D721Med (cell line): ENCODE measurements at regions not wholly inside any gene's neighbourhood (a gene's known extent, or its start where the extent isn't known, plus 50 kb on each side); places are given as distances from the start of the nearest gene placed in this dataset.

Experiments used
- DNase-seq: peaks from one replicate; pipeline ENCODE4 v3.0.0; 2011; ENCODE audit warnings: low spot score; ENCODE audit not compliant: insufficient read length
- FAIRE-seq: peaks from 2 replicates; lab custom pipeline; 2011; peaks lifted over from hg19 to GRCh38; lab: Jason Lieb, UNC
- CTCF ChIP-seq: IDR thresholded peaks from 2 replicates; pipeline ENCODE4 v1.5.1; 2012; ENCODE audit warnings: mild to moderate bottlenecking, control low read depth; ENCODE audit not compliant: insufficient read depth; ENCODE audit errors: missing control alignments

DNA sequence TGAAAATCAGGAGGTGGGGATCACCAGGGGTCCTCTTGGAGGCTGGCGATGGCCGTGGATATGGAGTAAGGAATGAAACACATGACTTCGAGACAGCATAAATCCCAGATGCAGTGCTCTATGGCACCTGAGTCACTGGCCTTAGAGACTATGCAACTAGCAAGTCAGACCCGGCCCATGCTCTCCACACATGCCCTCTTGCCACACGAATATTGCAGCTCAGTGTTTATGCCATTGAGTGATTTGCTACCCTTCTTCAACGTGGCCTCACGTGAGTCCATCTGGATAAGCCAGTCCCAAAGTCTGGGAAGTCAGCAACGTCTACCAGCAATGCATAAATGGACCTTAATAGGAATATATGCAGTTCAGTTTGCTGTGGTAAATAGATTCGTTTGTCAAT lies 466.3 kb downstream of the CD83 start:
- FAIRE-seq (no peak), DNase-seq (no peak)
- no peak for TF ChIP-seq CTCF

- DNase-seq = no peak
- no peak for TF ChIP-seq CTCF
- FAIRE-seq = no peak
Observed at GRCh38 chr6:14584450-14584849, 466.9 kb downstream of the CD83 start.

DNA sequence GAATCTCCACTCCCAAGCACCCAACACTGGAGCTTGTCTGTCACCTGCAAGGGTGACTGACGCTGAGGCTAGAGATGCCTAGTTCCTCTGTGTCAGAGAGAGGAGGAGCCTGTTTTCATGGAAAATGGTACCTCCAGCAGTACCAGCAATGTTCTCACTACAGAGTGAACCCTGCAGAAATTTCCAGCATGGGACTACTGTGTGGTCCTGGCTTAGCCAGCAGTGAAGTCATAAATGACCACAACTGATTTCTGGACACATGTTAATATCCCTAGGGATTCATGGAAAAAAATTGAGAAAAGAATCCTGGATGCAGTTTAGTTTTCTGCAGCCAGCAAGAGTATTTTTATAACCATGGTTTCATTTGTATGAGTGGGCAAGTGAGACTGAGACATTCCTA lies 468.1 kb downstream of the CD83 start:
- DNase-seq (no peak), FAIRE-seq (no peak)
- no peak for TF ChIP-seq CTCF

DNA sequence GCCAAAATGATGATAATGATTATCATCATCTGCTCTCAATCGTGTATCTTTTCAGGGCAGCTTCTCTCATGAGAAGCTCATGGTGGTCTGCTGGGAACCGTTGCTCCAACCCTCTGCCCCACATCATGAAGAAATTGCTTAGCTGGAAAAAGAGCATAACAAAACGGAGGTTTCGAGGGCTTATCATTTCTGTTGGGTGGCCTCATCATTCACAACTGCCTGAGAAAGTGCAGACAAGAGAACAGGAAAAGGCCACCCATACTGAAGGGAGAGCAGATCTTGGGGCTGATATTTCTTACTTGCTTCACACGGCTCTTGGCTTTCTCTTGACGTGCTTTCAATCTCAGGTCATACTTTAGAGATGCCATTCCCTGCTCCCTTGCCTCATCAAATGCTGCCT lies 471.6 kb downstream of the CD83 start:
- no peak for TF ChIP-seq CTCF
- FAIRE-seq = no peak
- DNase-seq = no peak

DNA sequence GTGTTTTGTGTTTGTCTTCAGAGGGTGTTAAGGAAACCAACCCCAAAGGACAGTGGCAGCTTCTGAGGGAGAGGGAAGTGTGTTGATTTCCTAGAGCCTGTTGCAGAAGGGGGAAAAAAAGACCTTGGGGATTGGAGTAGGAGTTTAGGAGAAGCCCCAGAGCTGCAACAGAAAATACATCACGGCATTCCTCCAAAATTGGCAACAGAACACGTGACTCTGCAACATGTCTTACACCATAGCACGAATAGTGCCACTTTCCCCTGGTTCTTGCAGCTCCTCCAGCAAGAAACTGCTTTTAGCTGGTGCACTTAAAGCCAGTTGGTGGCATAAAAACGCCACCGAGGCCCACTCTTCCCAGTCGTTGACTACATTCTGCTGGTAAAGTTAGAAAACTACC lies 473.0 kb downstream of the CD83 start:
- no peak for TF ChIP-seq CTCF
- no peak for DNase-seq
- no peak for FAIRE-seq

GRCh38 chr6:14591998-14592397 lies 474.4 kb downstream of the CD83 start:
- DNase-seq = no peak
- no peak for FAIRE-seq
- no peak for TF ChIP-seq CTCF

DNA sequence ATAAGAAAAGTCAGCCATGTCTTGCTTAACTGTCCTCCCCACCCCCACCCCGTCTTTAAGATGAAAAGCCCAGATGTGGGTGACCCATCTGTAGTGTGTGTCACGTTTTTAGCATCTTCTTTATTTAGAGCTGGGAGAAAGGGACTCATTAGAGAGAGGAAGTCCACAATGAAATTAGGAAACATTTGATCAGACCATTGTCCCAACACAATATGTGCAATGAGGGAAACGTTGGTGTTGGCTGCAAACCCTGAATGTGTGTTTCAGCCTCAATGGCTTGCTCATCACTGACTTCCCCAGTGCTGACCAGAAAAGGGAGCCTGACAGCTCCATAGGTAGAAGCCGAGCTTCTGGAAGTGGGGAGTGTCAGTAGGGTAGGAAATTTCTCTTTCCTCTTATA lies 475.7 kb downstream of the CD83 start:
- no peak for TF ChIP-seq CTCF
- FAIRE-seq (no peak), DNase-seq (no peak)
